ENCODE measurements at regions not wholly inside any gene's neighbourhood (a gene's known extent, or its start where the extent isn't known, plus 50 kb on each side); places are given as distances from the start of the nearest gene placed in this dataset.
"Not testable (repeated sequence)": the region's sequence is repeated elsewhere in the genome, so short reads cannot be mapped to it uniquely, and the experiment has no call there.

- DNase-seq = no peak
These were observed 109.3 kb upstream of the B3GAT2 start for GRCh38 chr6:71066153-71066552.

GRCh38 chr6:71067816-71068215 lies 111.0 kb upstream of the B3GAT2 start:
- DNase-seq = no peak

GRCh38 chr6:71072508-71072907 lies 115.6 kb upstream of the B3GAT2 start:
- DNase-seq = no peak

GRCh38 chr6:71077655-71078054 lies 120.8 kb upstream of the B3GAT2 start:
- DNase-seq = no peak

- no peak for DNase-seq
These were observed 122.8 kb upstream of the B3GAT2 start for GRCh38 chr6:71079677-71080076.

GRCh38 chr6:71080133-71080532 lies 123.3 kb upstream of the B3GAT2 start:
- no peak for DNase-seq

GRCh38 chr6:71080826-71081225 lies 124.0 kb upstream of the B3GAT2 start:
- DNase-seq = no peak

GRCh38 chr6:71082033-71082650 lies 125.3 kb upstream of the B3GAT2 start:
- DNase-seq = no peak

GRCh38 chr6:71083308-71083820 lies 126.5 kb upstream of the B3GAT2 start:
- no peak for DNase-seq

- DNase-seq = no peak
These were observed 131.3 kb upstream of the B3GAT2 start for GRCh38 chr6:71088166-71088565.

GRCh38 chr6:71090217-71090616 lies 133.4 kb upstream of the B3GAT2 start:
- no peak for DNase-seq

GRCh38 chr6:71091167-71091566 lies 134.3 kb upstream of the B3GAT2 start:
- DNase-seq = no peak

GRCh38 chr6:71091956-71092355 lies 135.1 kb upstream of the B3GAT2 start:
- no peak for DNase-seq

- DNase-seq = not testable (repeated sequence)
These were observed 140.4 kb upstream of the B3GAT2 start for GRCh38 chr6:71097264-71097663.

GRCh38 chr6:71099649-71100048 lies 142.8 kb upstream of the B3GAT2 start:
- no peak for DNase-seq

GRCh38 chr6:71103130-71103529 lies 146.3 kb upstream of the B3GAT2 start:
- no peak for DNase-seq

GRCh38 chr6:71103641-71104040 lies 146.8 kb upstream of the B3GAT2 start:
- DNase-seq = no peak

GRCh38 chr6:71106276-71106675 lies 149.4 kb upstream of the B3GAT2 start:
- no peak for DNase-seq

- DNase-seq = no peak
These were observed 151.1 kb upstream of the B3GAT2 start for GRCh38 chr6:71107911-71108420.

- DNase-seq = no peak
These were observed 157.7 kb upstream of the B3GAT2 start for GRCh38 chr6:71114544-71114943.

GRCh38 chr6:71114986-71115385 lies 158.1 kb upstream of the B3GAT2 start:
- no peak for DNase-seq

GRCh38 chr6:71119560-71119959 lies 162.7 kb upstream of the B3GAT2 start:
- no peak for DNase-seq

- DNase-seq = no peak
These were observed 165.6 kb upstream of the OGFRL1 start for GRCh38 chr6:71123051-71123450.

- DNase-seq = no peak
These were observed 164.3 kb upstream of the OGFRL1 start for GRCh38 chr6:71124340-71124739.

- no peak for DNase-seq
These were observed 163.4 kb upstream of the OGFRL1 start for GRCh38 chr6:71125216-71125615.

All from CD4-positive, alpha-beta T cell treated with Interleukin-21 for 1 hour (primary cell).